ENCODE measurements at regions not wholly inside any gene's neighbourhood (a gene's known extent, or its start where the extent isn't known, plus 50 kb on each side); places are given as distances from the start of the nearest gene placed in this dataset.

DNA sequence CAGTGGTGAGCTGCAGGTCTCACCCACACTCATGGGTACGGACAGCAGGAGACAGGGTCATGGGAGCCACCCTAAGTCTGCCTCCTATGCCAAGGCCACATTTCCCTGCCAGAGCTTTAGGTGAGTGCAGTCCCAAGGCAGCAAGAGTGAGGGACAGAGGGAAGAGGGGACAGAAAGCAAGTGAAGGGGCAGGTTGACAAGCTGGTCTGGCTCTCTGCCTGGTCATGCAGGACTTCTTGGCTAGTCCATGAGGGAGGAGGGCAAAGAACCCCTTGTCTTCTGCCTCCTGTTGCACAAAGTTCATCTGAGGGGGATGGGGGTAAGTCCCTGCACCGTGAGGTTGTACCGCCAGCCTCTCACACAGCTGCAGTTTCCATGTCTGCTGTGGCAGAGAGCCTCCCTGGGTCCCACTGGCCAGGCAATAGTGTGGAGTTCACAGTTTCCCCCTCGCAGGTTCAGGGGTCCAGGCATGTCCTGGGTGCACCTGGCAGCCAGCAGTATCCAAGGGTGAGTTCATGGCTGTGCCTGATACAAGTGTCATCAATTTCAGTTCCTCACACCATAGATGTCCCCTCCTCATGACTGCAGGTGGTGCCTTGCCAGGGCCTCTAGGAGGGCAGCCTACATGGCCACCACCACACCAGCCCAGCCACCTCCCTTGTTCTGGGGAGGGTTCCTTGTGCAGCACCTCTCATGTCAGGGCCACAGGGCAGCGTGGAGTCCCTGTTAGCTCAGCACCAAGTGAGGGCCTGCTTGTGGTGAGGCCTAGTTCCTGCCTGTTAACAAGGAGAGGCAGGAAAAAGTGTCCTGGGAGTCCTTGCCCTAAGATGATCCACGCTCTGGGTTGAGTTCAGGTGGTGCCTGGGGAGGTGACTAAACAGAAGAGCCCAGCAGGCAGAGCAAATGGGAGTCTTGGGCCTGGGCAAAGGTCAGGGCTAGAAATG, 72.5 kb downstream of the ADRA2C start:
- Histone ChIP-seq H3K9ac (ENCODE audit: low read length) (no peak overlapping the region), H3K9me2 (ENCODE audit: insufficient read depth, low read length) (no peaks in the 10 kb centered on the region), H3K9me3 (ENCODE audit: low read length) (no peaks in the 10 kb centered on the region), H3F3A (ENCODE audit: insufficient read depth, low read length, poor library complexity, severe bottlenecking) (no peaks in the 10 kb centered on the region), H3K4me3 (ENCODE audit: low read length) (no peak overlapping the region), H3K36me3 (ENCODE audit: insufficient read depth, low read length) (no peaks in the 10 kb centered on the region), H2AFZ (ENCODE audit: low read depth, low read length) (no peak overlapping the region), H3K27me3 (ENCODE audit: insufficient read depth, low read depth, low read length) (no peaks in the 10 kb centered on the region), H4K20me1 (ENCODE audit: insufficient read depth) (no peaks in the 10 kb centered on the region), H3K79me2 (replicated peaks; ENCODE audit: insufficient read depth, low read length) (no peaks in the 10 kb centered on the region), H3K27ac (ENCODE audit: low read length) (no peak overlapping the region), H3K4me2 (ENCODE audit: low read length) (no peak overlapping the region)
- TF ChIP-seq EP300 (conservative IDR thresholded peaks at IDR 0.05; ENCODE audit: poor library complexity, severe bottlenecking) (no peak), SMC3 (conservative IDR thresholded peaks at IDR 0.05; ENCODE audit: poor library complexity) (no peak), MXI1 (conservative IDR thresholded peaks at IDR 0.05; ENCODE audit: poor library complexity, severe bottlenecking) (no peak), POLR2AphosphoS5 (IDR thresholded peaks at IDR 0.05) (no peak), EZH2 (IDR thresholded peaks at IDR 0.05; ENCODE audit: borderline replicate concordance, insufficient read depth, low read length, poor library complexity, severe bottlenecking) (no peak), TAF1 (IDR thresholded peaks at IDR 0.05; ENCODE audit: low read depth) (no peak), RAD21 (conservative IDR thresholded peaks at IDR 0.05) (no peak)
- TF ChIP-seq, protein P1, sequence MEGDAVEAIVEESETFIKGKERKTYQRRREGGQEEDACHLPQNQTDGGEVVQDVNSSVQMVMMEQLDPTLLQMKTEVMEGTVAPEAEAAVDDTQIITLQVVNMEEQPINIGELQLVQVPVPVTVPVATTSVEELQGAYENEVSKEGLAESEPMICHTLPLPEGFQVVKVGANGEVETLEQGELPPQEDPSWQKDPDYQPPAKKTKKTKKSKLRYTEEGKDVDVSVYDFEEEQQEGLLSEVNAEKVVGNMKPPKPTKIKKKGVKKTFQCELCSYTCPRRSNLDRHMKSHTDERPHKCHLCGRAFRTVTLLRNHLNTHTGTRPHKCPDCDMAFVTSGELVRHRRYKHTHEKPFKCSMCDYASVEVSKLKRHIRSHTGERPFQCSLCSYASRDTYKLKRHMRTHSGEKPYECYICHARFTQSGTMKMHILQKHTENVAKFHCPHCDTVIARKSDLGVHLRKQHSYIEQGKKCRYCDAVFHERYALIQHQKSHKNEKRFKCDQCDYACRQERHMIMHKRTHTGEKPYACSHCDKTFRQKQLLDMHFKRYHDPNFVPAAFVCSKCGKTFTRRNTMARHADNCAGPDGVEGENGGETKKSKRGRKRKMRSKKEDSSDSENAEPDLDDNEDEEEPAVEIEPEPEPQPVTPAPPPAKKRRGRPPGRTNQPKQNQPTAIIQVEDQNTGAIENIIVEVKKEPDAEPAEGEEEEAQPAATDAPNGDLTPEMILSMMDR (IDR thresholded peaks at IDR 0.05; ENCODE audit: poor library complexity, severe bottlenecking): no peak
- TF ChIP-seq, protein P2, sequence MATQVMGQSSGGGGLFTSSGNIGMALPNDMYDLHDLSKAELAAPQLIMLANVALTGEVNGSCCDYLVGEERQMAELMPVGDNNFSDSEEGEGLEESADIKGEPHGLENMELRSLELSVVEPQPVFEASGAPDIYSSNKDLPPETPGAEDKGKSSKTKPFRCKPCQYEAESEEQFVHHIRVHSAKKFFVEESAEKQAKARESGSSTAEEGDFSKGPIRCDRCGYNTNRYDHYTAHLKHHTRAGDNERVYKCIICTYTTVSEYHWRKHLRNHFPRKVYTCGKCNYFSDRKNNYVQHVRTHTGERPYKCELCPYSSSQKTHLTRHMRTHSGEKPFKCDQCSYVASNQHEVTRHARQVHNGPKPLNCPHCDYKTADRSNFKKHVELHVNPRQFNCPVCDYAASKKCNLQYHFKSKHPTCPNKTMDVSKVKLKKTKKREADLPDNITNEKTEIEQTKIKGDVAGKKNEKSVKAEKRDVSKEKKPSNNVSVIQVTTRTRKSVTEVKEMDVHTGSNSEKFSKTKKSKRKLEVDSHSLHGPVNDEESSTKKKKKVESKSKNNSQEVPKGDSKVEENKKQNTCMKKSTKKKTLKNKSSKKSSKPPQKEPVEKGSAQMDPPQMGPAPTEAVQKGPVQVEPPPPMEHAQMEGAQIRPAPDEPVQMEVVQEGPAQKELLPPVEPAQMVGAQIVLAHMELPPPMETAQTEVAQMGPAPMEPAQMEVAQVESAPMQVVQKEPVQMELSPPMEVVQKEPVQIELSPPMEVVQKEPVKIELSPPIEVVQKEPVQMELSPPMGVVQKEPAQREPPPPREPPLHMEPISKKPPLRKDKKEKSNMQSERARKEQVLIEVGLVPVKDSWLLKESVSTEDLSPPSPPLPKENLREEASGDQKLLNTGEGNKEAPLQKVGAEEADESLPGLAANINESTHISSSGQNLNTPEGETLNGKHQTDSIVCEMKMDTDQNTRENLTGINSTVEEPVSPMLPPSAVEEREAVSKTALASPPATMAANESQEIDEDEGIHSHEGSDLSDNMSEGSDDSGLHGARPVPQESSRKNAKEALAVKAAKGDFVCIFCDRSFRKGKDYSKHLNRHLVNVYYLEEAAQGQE (IDR thresholded peaks at IDR 0.05; ENCODE audit: borderline replicate concordance): no peak

DNA sequence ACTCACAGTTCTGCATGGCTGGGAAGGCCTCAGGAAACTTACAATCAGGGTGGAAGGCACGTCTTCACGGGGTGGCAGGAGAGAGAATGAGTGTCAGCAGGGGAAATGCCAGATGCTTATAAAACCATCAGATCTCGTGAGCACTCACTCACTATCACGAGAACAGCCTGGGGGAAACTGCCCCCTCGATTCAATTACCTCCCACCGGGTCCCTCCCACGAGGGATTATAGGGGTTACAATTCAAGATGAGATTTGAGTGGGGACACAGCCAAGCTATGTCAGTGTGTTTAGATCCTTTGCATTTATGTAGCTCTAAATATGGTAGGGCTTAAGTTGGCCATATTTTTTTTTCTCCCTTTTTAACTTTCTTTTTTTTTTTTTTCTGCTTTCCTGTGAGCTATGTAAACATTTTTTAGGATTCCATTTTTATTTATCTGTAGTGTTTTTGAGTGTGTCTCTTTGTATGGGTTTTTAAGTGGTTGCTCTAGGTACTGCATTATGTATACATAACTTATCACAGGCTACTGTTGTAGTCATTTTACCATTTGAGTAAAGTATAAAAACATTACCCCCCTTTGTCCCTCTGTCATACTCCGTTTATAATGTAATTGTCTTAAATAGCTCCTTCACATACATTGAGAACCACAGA, 79.0 kb downstream of the ADRA2C start:
- no peaks in the 10 kb centered on the region for H3K27me3 ChIP-seq (ENCODE audit: insufficient read depth, low read depth, low read length)
- H3K79me2 ChIP-seq (replicated peaks; ENCODE audit: insufficient read depth, low read length): no peaks in the 10 kb centered on the region
- H3K9me3 ChIP-seq (ENCODE audit: low read length): no peaks in the 10 kb centered on the region
- H3K4me2 ChIP-seq (ENCODE audit: low read length): no peak overlapping the region
- H2AFZ ChIP-seq (ENCODE audit: low read depth, low read length): no peak overlapping the region
- no peak overlapping the region for H3K4me3 ChIP-seq (ENCODE audit: low read length)
- no peaks in the 10 kb centered on the region for H3K9me2 ChIP-seq (ENCODE audit: insufficient read depth, low read length)
- TF ChIP-seq EZH2 (IDR thresholded peaks at IDR 0.05; ENCODE audit: borderline replicate concordance, insufficient read depth, low read length, poor library complexity, severe bottlenecking) (no peak), MXI1 (conservative IDR thresholded peaks at IDR 0.05; ENCODE audit: poor library complexity, severe bottlenecking) (no peak), RAD21 (conservative IDR thresholded peaks at IDR 0.05) (no peak), SMC3 (conservative IDR thresholded peaks at IDR 0.05; ENCODE audit: poor library complexity) (no peak), EP300 (conservative IDR thresholded peaks at IDR 0.05; ENCODE audit: poor library complexity, severe bottlenecking) (no peak), TAF1 (IDR thresholded peaks at IDR 0.05; ENCODE audit: low read depth) (no peak), POLR2AphosphoS5 (IDR thresholded peaks at IDR 0.05) (no peak)
- TF ChIP-seq, protein P2 (IDR thresholded peaks at IDR 0.05; ENCODE audit: borderline replicate concordance): no peak
- TF ChIP-seq, protein P1 (IDR thresholded peaks at IDR 0.05; ENCODE audit: poor library complexity, severe bottlenecking): no peak
- H4K20me1 ChIP-seq (ENCODE audit: insufficient read depth): no peaks in the 10 kb centered on the region
- no peaks in the 10 kb centered on the region for H3K36me3 ChIP-seq (ENCODE audit: insufficient read depth, low read length)
- no peak overlapping the region for H3K27ac ChIP-seq (ENCODE audit: low read length)
- no peak overlapping the region for H3K9ac ChIP-seq (ENCODE audit: low read length)
- no peaks in the 10 kb centered on the region for H3F3A ChIP-seq (ENCODE audit: insufficient read depth, low read length, poor library complexity, severe bottlenecking)
